ENCODE measurements at regions not wholly inside any gene's neighbourhood (a gene's known extent, or its start where the extent isn't known, plus 50 kb on each side); places are given as distances from the start of the nearest gene placed in this dataset.

DNA sequence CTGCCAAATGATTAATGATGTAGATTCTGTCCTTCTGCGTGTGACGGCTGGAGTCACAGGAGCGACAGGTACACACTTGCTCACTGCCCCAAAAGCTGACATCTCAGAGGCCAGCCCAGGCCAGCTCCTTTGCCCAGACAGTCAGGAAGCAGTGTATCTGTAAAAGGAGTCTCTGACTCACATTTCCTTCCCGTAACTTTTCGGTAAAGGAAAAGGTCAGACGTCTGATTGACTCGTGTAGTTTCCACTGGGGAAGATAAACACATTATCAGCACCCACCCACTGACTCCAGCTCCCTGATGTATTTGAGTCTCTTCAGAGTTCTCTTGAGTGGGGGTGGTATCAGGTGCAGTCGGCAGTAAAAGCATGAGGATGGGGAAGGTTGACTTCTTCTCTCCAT is 64.4 kb upstream of the WWC1 start:
- TF ChIP-seq POLR2A (IDR thresholded peaks at IDR 0.05; ENCODE audit: low read length) (no peak), GATA1 (IDR thresholded peaks at IDR 0.05; ENCODE audit: low read depth, low read length) (no peak)
- no peak for DNase-seq

DNA sequence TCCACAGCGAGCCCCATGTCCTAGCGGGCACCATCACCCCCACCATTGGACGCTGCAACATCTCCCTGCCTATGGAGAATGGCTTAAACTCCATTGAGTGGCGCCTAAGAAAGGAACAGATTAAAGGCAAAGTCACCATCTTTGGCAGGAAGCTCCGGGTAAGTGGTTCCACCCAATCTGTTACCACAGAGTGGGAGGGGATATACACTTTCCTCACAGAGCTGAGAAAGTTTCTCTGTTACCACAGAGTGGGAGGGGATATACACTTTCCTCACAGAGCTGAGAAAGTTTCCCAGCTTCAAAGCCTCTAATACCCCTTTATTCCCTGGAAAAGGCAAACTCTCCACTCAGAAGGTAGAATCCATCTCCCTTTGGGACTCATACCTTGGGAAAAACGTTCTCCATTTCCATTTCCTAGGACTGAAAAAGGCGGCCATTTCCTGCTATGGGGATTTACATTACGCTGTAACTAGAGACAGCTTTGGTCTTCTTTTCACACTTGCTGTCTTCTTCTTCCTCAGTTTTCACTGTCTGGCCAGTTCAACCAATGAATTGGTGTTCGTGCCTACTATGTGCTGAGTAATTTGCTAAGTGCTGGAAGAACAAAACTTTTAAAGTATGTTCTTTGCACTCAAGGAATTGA is 63.4 kb upstream of the WWC1 start:
- TF ChIP-seq POLR2A (IDR thresholded peaks at IDR 0.05; ENCODE audit: low read length): no peak
- no peak for TF ChIP-seq GATA1 (IDR thresholded peaks at IDR 0.05; ENCODE audit: low read depth, low read length)
- DNase-seq: no peak

DNA sequence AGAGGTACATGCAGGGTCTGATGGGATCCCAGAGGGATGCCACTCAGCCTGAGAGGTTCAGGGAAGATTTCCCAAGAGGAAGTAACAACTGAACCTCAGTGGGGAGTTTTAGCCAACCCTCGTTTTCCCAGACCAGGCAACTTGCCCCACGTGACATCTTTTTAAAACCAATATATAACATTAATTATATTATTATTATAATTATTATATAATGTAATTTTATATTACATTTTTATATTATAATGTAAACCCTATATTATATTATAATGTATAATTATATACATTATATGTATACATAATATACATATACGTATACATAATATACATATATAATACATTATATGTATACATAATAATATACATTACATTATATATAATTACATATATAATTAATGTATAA is 62.8 kb upstream of the WWC1 start:
- TF ChIP-seq GATA1 (IDR thresholded peaks at IDR 0.05; ENCODE audit: low read depth, low read length) (no peak), POLR2A (IDR thresholded peaks at IDR 0.05; ENCODE audit: low read length) (no peak)
- DNase-seq: no peak

DNA sequence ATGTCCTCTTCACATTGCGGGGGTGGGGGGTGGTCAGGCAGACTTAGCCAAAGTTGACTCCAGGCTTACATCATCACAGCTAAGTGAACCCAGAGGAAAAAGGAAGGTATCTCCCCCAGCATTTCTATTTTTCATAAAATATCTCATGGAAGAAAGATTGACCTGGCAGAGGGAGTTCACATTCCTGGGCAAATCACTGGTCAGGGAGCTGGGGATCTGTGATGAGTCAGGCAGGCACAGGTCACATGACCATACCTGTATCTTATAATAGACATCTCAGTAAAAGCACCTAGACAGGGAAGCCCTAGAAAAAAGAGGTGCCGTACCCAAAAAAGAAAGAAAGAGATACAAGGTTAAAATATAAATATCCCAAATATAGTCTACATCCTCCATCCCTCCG is 57.3 kb upstream of the WWC1 start:
- DNase-seq: no peak
- TF ChIP-seq GATA1 (IDR thresholded peaks at IDR 0.05; ENCODE audit: low read depth, low read length) (no peak), POLR2A (IDR thresholded peaks at IDR 0.05; ENCODE audit: low read length) (no peak)

DNA sequence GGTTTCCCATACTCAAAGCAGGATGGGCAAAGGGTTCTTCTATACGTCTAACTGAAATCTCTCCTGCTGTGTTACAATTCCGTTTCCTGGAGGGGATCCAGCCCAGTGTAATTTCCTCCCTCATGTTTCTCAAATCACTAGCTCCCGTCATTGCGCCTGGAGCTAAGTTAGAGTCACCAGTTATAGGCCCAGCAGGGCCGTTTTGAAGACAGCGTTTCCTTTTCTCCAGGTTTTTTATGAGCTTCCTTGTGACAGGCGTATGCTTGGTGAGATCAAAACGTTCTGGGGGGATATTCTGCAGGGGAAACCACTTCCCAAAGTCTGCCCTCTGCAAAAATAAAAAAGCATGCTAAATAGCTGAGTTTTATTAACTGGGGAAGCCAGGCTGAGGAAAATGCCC is 53.0 kb upstream of the WWC1 start:
- DNase-seq: no peak
- TF ChIP-seq GATA1 (IDR thresholded peaks at IDR 0.05; ENCODE audit: low read depth, low read length) (no peak), POLR2A (IDR thresholded peaks at IDR 0.05; ENCODE audit: low read length) (no peak)

DNA sequence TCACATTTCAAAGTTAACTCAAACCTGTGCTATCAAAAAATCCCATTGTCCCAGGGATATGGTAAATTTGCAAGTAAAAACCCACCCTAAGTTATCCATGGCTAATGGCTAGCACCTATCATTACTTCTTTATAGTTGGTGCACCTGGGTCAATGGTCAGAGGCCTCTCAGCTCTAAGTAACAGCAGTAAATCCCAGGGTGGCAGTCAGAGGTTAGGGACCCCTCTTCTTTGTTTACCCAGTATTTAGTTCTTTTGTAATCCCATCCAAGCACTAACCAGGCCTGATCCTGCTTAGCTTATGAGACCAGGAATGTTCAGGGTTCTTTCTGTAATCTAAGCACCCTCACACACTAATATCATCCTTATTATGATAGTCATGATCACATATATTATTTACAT is 52.1 kb upstream of the WWC1 start:
- no peak for TF ChIP-seq POLR2A (IDR thresholded peaks at IDR 0.05; ENCODE audit: low read length)
- no peak for TF ChIP-seq GATA1 (IDR thresholded peaks at IDR 0.05; ENCODE audit: low read depth, low read length)
- no peak for DNase-seq
